ENCODE measurements at regions not wholly inside any gene's neighbourhood (a gene's known extent, or its start where the extent isn't known, plus 50 kb on each side); places are given as distances from the start of the nearest gene placed in this dataset.

GRCh38 chr6:26215585-26216358 is 128.5 kb downstream of the HFE start:
- no peak for DNase-seq (ENCODE audit: low read depth in 2 of 2)

- no peak for DNase-seq (ENCODE audit: low read depth in 2 of 2)
Measured at GRCh38 chr6:26216359-26216885, 129.2 kb downstream of the HFE start.

- no peak for DNase-seq (ENCODE audit: low read depth in 2 of 2)
Measured at GRCh38 chr6:26216886-26217713, 129.9 kb downstream of the HFE start.

GRCh38 chr6:26217714-26218075 is 130.5 kb downstream of the HFE start:
- DNase-seq (ENCODE audit: low read depth in 2 of 2): no peak

GRCh38 chr6:26218824-26219223 is 131.6 kb downstream of the HFE start:
- DNase-seq (ENCODE audit: low read depth in 2 of 2): no peak

- DNase-seq (ENCODE audit: low read depth in 2 of 2): no peak
Measured at GRCh38 chr6:26220145-26220970, 133.1 kb downstream of the HFE start.

- DNase-seq (ENCODE audit: low read depth in 2 of 2): no peak
Measured at GRCh38 chr6:26221186-26221585, 134.0 kb downstream of the HFE start.

- DNase-seq (ENCODE audit: low read depth in 2 of 2): no peak
Measured at GRCh38 chr6:26222571-26222970, 135.3 kb downstream of the HFE start.

- no peak for DNase-seq (ENCODE audit: low read depth in 2 of 2)
Measured at GRCh38 chr6:26223228-26223627, 136.0 kb downstream of the HFE start.

- DNase-seq (ENCODE audit: low read depth in 2 of 2): no peak
Measured at GRCh38 chr6:26223650-26224546, 136.7 kb downstream of the HFE start.

GRCh38 chr6:26224547-26224912 is 137.3 kb downstream of the HFE start:
- no peak for DNase-seq (ENCODE audit: low read depth in 2 of 2)

GRCh38 chr6:26224940-26225847 is 138.0 kb downstream of the HFE start:
- no peak for DNase-seq (ENCODE audit: low read depth in 2 of 2)

GRCh38 chr6:26225848-26226578 is 138.8 kb downstream of the HFE start:
- DNase-seq (ENCODE audit: low read depth in 2 of 2): no peak

- DNase-seq (ENCODE audit: low read depth in 2 of 2): no peak
Measured at GRCh38 chr6:26226579-26226967, 138.4 kb upstream of the BTN3A2 start.

GRCh38 chr6:26230351-26230750 is 134.6 kb upstream of the BTN3A2 start:
- DNase-seq (ENCODE audit: low read depth in 2 of 2): no peak

- no peak for DNase-seq (ENCODE audit: low read depth in 2 of 2)
Measured at GRCh38 chr6:26231006-26231587, 133.9 kb upstream of the BTN3A2 start.

GRCh38 chr6:26232306-26232939 is 132.6 kb upstream of the BTN3A2 start:
- DNase-seq (ENCODE audit: low read depth in 2 of 2): no peak

- no peak for DNase-seq (ENCODE audit: low read depth in 2 of 2)
Measured at GRCh38 chr6:26232940-26233648, 131.9 kb upstream of the BTN3A2 start.
